ENCODE measurements at regions not wholly inside any gene's neighbourhood (a gene's known extent, or its start where the extent isn't known, plus 50 kb on each side); places are given as distances from the start of the nearest gene placed in this dataset.

- no peak for DNase-seq
Measured at GRCh38 chr1:168631671-168632400, 55.4 kb downstream of the XCL1 start.

GRCh38 chr1:168634951-168635532, 58.6 kb downstream of the XCL1 start:
- DNase-seq = no peak

GRCh38 chr1:168636200-168636599, 59.8 kb downstream of the XCL1 start:
- no peak for DNase-seq

- DNase-seq = no peak
Measured at GRCh38 chr1:168636642-168637111, 60.3 kb downstream of the XCL1 start.

- peak; percentile 17 for DNase-seq
Measured at GRCh38 chr1:168637350-168637991, 61.1 kb downstream of the XCL1 start.

GRCh38 chr1:168638884-168639283, 62.5 kb downstream of the XCL1 start:
- DNase-seq = no peak

- DNase-seq = no peak
Measured at GRCh38 chr1:168640182-168640581, 63.8 kb downstream of the XCL1 start.

GRCh38 chr1:168640836-168641235, 64.4 kb downstream of the XCL1 start:
- no peak for DNase-seq

GRCh38 chr1:168643152-168643551, 66.7 kb downstream of the XCL1 start:
- DNase-seq = no peak
